H9 (cell line): ENCODE measurements at regions not wholly inside any gene's neighbourhood (a gene's known extent, or its start where the extent isn't known, plus 50 kb on each side); places are given as distances from the start of the nearest gene placed in this dataset.

ENCODE experiments used
- DNase-seq: peaks from one replicate; pipeline ENCODE4 v3.0.0-alpha.2; 2017
- H2AFZ ChIP-seq: one replicate; pipeline ENCODE4 v1.6.1; 2013; ENCODE audit warnings: mild to moderate bottlenecking, low read length, control low read depth, moderate library complexity
- H2AK5ac ChIP-seq: 2 replicates; pipeline ENCODE4 v1.6.1; 2013; ENCODE audit warnings: low read length, control low read depth, mixed read lengths; ENCODE audit not compliant: insufficient read length
- H2BK120ac ChIP-seq: one replicate; pipeline ENCODE4 v1.6.1; 2013; ENCODE audit warnings: low read depth, mild to moderate bottlenecking, low read length, control low read depth, inconsistent platforms; ENCODE audit not compliant: poor library complexity, severe bottlenecking
- H2BK12ac ChIP-seq: 2 replicates; pipeline ENCODE4 v1.6.1; 2013; ENCODE audit warnings: low read length, control low read depth, mixed read lengths, low read depth; ENCODE audit not compliant: insufficient read length
- H2BK15ac ChIP-seq: 2 replicates; pipeline ENCODE4 v1.6.1; 2013; ENCODE audit warnings: low read depth, low read length, control low read depth
- H2BK20ac ChIP-seq: one replicate; pipeline ENCODE4 v1.6.1; 2013; ENCODE audit warnings: low read depth, mild to moderate bottlenecking, low read length, control low read depth, inconsistent platforms; ENCODE audit not compliant: poor library complexity, severe bottlenecking
- H2BK5ac ChIP-seq: 2 replicates; pipeline ENCODE4 v1.6.1; 2013; ENCODE audit warnings: low read length, control low read depth, mixed read lengths; ENCODE audit not compliant: insufficient read length
- H3K14ac ChIP-seq: 2 replicates; pipeline ENCODE4 v1.6.1; 2013; ENCODE audit warnings: low read length, control low read depth; ENCODE audit not compliant: insufficient read depth
- H3K18ac ChIP-seq: 2 replicates; pipeline ENCODE4 v1.6.1; 2013; ENCODE audit warnings: low read depth, mild to moderate bottlenecking, mixed read lengths, low read length, control low read depth; ENCODE audit not compliant: insufficient read length
- H3K23ac ChIP-seq: 2 replicates; pipeline ENCODE4 v1.6.1; 2013; ENCODE audit warnings: low read length, control low read depth, mixed read lengths, low read depth; ENCODE audit not compliant: insufficient read length
- H3K23me2 ChIP-seq: 2 replicates; pipeline ENCODE4 v1.6.1; 2013; ENCODE audit warnings: low read depth, mild to moderate bottlenecking, mixed read lengths, low read length, control low read depth; ENCODE audit not compliant: insufficient read length, poor library complexity, severe bottlenecking
- H3K27ac ChIP-seq: 2 replicates; pipeline ENCODE4 v1.5.1; 2013; ENCODE audit warnings: low read length, control low read depth, mixed read lengths, low read depth; ENCODE audit not compliant: insufficient read length
- H3K27me3 ChIP-seq: 2 replicates; pipeline ENCODE4 v1.6.1; 2013; ENCODE audit warnings: low read length, control low read depth, inconsistent platforms; ENCODE audit not compliant: insufficient read depth
- H3K4ac ChIP-seq: 2 replicates; pipeline ENCODE4 v1.6.1; 2013; ENCODE audit warnings: low read depth, mild to moderate bottlenecking, control low read depth, inconsistent platforms, low read length, moderate library complexity
- H3K4me1 ChIP-seq: 2 replicates; pipeline ENCODE4 v1.6.1; 2013; ENCODE audit warnings: low read length, control low read depth, inconsistent platforms; ENCODE audit not compliant: insufficient read depth
- H3K4me2 ChIP-seq: 2 replicates; pipeline ENCODE4 v1.6.1; 2013; ENCODE audit warnings: low read length, control low read depth, mixed read lengths; ENCODE audit not compliant: insufficient read length, insufficient read depth
- H3K56ac ChIP-seq: 2 replicates; pipeline ENCODE4 v1.6.1; 2013; ENCODE audit warnings: low read depth, mild to moderate bottlenecking, mixed read lengths, low read length, control low read depth; ENCODE audit not compliant: insufficient read length
- H3K79me1 ChIP-seq: 2 replicates; pipeline ENCODE4 v1.6.1; 2013; ENCODE audit warnings: low read depth, mild to moderate bottlenecking, moderate library complexity, low read length, control low read depth, inconsistent platforms; ENCODE audit not compliant: insufficient read depth, poor library complexity, severe bottlenecking
- H3K79me2 ChIP-seq: 2 replicates; pipeline ENCODE4 v1.6.1; 2013; ENCODE audit warnings: low read length, control low read depth, inconsistent platforms; ENCODE audit not compliant: insufficient read depth
- H3K9ac ChIP-seq: 2 replicates; pipeline ENCODE4 v1.6.1; 2013; ENCODE audit warnings: low read length, control low read depth, mixed read lengths; ENCODE audit not compliant: insufficient read length; ENCODE audit errors: extremely low read depth
- H3K9me3 ChIP-seq: one replicate; pipeline ENCODE4 v1.6.1; 2013; ENCODE audit warnings: low read depth, low read length, inconsistent platforms; ENCODE audit not compliant: control insufficient read depth
- H3T11ph ChIP-seq: one replicate; pipeline ENCODE4 v1.6.1; 2013; ENCODE audit warnings: mild to moderate bottlenecking, low read length, control low read depth, inconsistent platforms
- H4K20me1 ChIP-seq: one replicate; pipeline ENCODE4 v1.6.1; 2013; ENCODE audit not compliant: control insufficient read depth, insufficient read length, insufficient read depth
- H4K5ac ChIP-seq: 2 replicates; pipeline ENCODE4 v1.6.1; 2013; ENCODE audit warnings: low read depth, mild to moderate bottlenecking, mixed read lengths, low read length, control low read depth; ENCODE audit not compliant: insufficient read length
- H4K8ac ChIP-seq: replicated peaks from 2 replicates; pipeline ENCODE4 v1.6.1; 2013; ENCODE audit warnings: low read length, control low read depth, mixed read lengths, low read depth; ENCODE audit not compliant: insufficient read length
- H4K91ac ChIP-seq: 2 replicates; pipeline ENCODE4 v1.6.1; 2013; ENCODE audit warnings: low read depth, mild to moderate bottlenecking, moderate library complexity, mixed read lengths, low read length, control low read depth; ENCODE audit not compliant: insufficient read length
- H3K27ac Mint-ChIP-seq, 3 experiments: 2 replicates in 2 of 3; 3 replicates in 1 of 3; pipeline ENCODE4 v1.8.0; 2020 to 2021; ENCODE audit warnings: mixed read lengths in 3 of 3, mild to moderate bottlenecking in 1 of 3, moderate library complexity in 1 of 3
- H3K27me3 Mint-ChIP-seq: 2 replicates; pipeline ENCODE4 v1.8.0; 2021; ENCODE audit warnings: low read depth, mild to moderate bottlenecking, moderate library complexity, mixed read lengths
- H3K36me3 Mint-ChIP-seq, 3 experiments: 2 replicates in 2 of 3; 3 replicates in 1 of 3; pipeline ENCODE4 v1.8.0; 2020 to 2021; ENCODE audit warnings: low read depth in 3 of 3, mixed read lengths in 3 of 3; ENCODE audit not compliant: insufficient read depth in 1 of 3
- H3K4me1 Mint-ChIP-seq, 2 experiments: 2 replicates each; pipeline ENCODE4 v1.8.0; 2020; ENCODE audit warnings: mixed read lengths in 2 of 2
- H3K4me3 Mint-ChIP-seq, 2 experiments: 2 replicates in 1 of 2; 3 replicates in 1 of 2; pipeline ENCODE4 v1.8.0; 2020 to 2021; ENCODE audit warnings: mild to moderate bottlenecking in 2 of 2, mixed read lengths in 2 of 2, moderate library complexity in 1 of 2
- H3K9me3 Mint-ChIP-seq, 2 experiments: 2 replicates in 1 of 2; 3 replicates in 1 of 2; pipeline ENCODE4 v1.8.0; 2020; ENCODE audit warnings: mild to moderate bottlenecking in 2 of 2, mixed read lengths in 2 of 2, moderate library complexity in 1 of 2
- WGBS: extraction: QIAGEN DNeasy Blood & Tissue Kit; methylation state at CpG from one replicate; pipeline ENCODE4 v1.1.7; 2013; ENCODE audit warnings: missing lambda C conversion rate, low lambda C conversion rate, mixed read lengths; ENCODE audit not compliant: insufficient read length; ENCODE audit errors: extremely low coverage; 5-methylcytosine and 5-hydroxymethylcytosine counted together
- TF ChIP-seq, protein P1 (sequence below): fragments of 200-600 bp; sonication (generic); conservative IDR thresholded peaks from 3 replicates; pipeline ENCODE4 v1.8.0; 2021; ENCODE audit warnings: antibody characterized with exemption, mild to moderate bottlenecking

DNA sequence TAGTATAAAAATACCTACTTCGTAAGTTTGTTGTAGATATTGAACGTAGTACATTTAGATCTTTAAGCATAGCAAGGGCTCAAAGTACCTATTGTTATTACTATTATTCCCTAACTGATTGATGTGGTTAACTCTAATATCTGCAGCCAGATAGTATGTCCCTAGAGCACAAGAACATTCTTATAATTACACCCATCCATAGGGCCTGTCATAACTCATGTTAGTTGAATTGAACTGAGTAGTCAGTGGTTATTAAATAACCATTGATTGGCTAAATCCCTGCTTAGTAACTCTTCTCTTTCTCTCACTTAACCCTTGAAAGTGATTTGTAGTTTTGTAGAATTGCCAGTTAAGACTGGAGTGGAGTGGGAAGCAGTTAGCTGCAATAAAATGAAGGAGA is 207.5 kb upstream of the HS3ST5 start:
- no peak overlapping the region for H2AK5ac ChIP-seq
- WGBS = no CpG with 5 or more reads among the region's 2 CpGs
- no peak overlapping the region for H4K8ac ChIP-seq
- H2BK12ac ChIP-seq = no peak overlapping the region
- no peak overlapping the region for H3K56ac ChIP-seq
- no peak overlapping the region for H3K27ac ChIP-seq
- H3K4me2 ChIP-seq = no peak overlapping the region
- H2AFZ ChIP-seq = no peak overlapping the region
- no peak overlapping the region for H3K23ac ChIP-seq
- H4K5ac ChIP-seq = no peak overlapping the region
- H2BK5ac ChIP-seq = no peak overlapping the region
- H3K79me2 ChIP-seq = no peaks in the 10 kb centered on the region
- H2BK20ac ChIP-seq = no peak overlapping the region
- H3T11ph ChIP-seq = no peak overlapping the region
- H2BK15ac ChIP-seq = no peak overlapping the region
- H3K23me2 ChIP-seq = no peaks in the 10 kb centered on the region
- Mint-ChIP-seq H3K4me1 (no peaks in the 10 kb centered on the region), H3K27me3 (no peaks in the 10 kb centered on the region), H3K27ac (no peak overlapping the region), H3K36me3 (peaks cover 8 to 18% (median 11%) of the 10 kb centered on the region in 3 experiments; a peak in 6 of 7 replicates), H3K9me3 (peaks cover 14 to 15% of the 10 kb centered on the region in 2 experiments), H3K4me3 (no peak overlapping the region)
- TF ChIP-seq, protein P1, sequence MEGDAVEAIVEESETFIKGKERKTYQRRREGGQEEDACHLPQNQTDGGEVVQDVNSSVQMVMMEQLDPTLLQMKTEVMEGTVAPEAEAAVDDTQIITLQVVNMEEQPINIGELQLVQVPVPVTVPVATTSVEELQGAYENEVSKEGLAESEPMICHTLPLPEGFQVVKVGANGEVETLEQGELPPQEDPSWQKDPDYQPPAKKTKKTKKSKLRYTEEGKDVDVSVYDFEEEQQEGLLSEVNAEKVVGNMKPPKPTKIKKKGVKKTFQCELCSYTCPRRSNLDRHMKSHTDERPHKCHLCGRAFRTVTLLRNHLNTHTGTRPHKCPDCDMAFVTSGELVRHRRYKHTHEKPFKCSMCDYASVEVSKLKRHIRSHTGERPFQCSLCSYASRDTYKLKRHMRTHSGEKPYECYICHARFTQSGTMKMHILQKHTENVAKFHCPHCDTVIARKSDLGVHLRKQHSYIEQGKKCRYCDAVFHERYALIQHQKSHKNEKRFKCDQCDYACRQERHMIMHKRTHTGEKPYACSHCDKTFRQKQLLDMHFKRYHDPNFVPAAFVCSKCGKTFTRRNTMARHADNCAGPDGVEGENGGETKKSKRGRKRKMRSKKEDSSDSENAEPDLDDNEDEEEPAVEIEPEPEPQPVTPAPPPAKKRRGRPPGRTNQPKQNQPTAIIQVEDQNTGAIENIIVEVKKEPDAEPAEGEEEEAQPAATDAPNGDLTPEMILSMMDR = no peak
- H4K20me1 ChIP-seq = no peaks in the 10 kb centered on the region
- H3K9ac ChIP-seq = no peak overlapping the region
- no peaks in the 10 kb centered on the region; the same call in 1 of the 2 replicates for H3K4me1 ChIP-seq
- no peak overlapping the region for H3K4ac ChIP-seq
- H3K9me3 ChIP-seq = no peaks in the 10 kb centered on the region
- H3K27me3 ChIP-seq = no peaks in the 10 kb centered on the region
- no peaks in the 10 kb centered on the region for H3K79me1 ChIP-seq
- H3K18ac ChIP-seq = no peak overlapping the region
- no peak overlapping the region for H2BK120ac ChIP-seq
- DNase-seq = no peak
- no peak overlapping the region for H4K91ac ChIP-seq
- no peak overlapping the region for H3K14ac ChIP-seq
